A549 (cell line): ENCODE measurements at regions not wholly inside any gene's neighbourhood (a gene's known extent, or its start where the extent isn't known, plus 50 kb on each side); places are given as distances from the start of the nearest gene placed in this dataset.

Experiments used
- ATAC-seq, 2 experiments: fragments of 200-7000 bp in 1 of 2; fragments of >200 bp in 1 of 2; cut with Nextera tagmentation in 1 of 2; cut with Tn5 transposase in 1 of 2; 3 replicates each; pipeline versions ENCODE4 v1.8.0 to v1.9.1; 2018 to 2020; ENCODE audit warnings: mild to moderate bottlenecking in 1 of 2, moderate library complexity in 1 of 2
- CTCF ChIA-PET: fragments of 300-600 bp; sonication (Branson Sonifier 250); formaldehyde crosslinking; extraction: SDS; loops from one replicate; lab custom pipeline; 2021; ENCODE audit warnings: antibody characterized with exemption, inconsistent platforms; lab: Yijun Ruan, JAX
- POLR2A ChIA-PET: fragments of 350-600 bp; formaldehyde crosslinking; extraction: SDS; loops from one replicate; lab custom pipeline; 2021; ENCODE audit warnings: antibody characterized with exemption, inconsistent platforms; lab: Yijun Ruan, JAX
- DNase-seq, 2 experiments: peaks; one replicate each; pipeline versions ENCODE4 v3.0.0 to v3.0.0-alpha.2; 2011 to 2016; ENCODE audit warnings: low read depth in 1 of 2, low spot score in 1 of 2
- FAIRE-seq: peaks from 2 replicates; lab custom pipeline; 2011; peaks lifted over from hg19 to GRCh38; lab: Jason Lieb, UNC
- H3K27ac ChIP-seq, 2 experiments: fragments of >200 bp; sonication (Bioruptor Twin); formaldehyde crosslinking; 3 replicates each; pipeline ENCODE4 v1.5.1; 2016 to 2017
- H3K4me1 ChIP-seq: fragments of >200 bp; sonication (Bioruptor Twin); formaldehyde crosslinking; 3 replicates; pipeline ENCODE4 v1.6.1; 2016
- H3K4me2 ChIP-seq: fragments of >200 bp; sonication (Bioruptor Twin); formaldehyde crosslinking; 3 replicates; pipeline ENCODE4 v1.6.1; 2016
- H3K4me3 ChIP-seq: fragments of >200 bp; sonication (Bioruptor Twin); formaldehyde crosslinking; 3 replicates; pipeline ENCODE4 v1.5.1; 2016
- H3K9me3 ChIP-seq: fragments of >200 bp; sonication (Bioruptor Twin); formaldehyde crosslinking; 3 replicates; pipeline ENCODE4 v1.6.1; 2016
- ATOH8 ChIP-seq: fragments of 250-450 bp; sonication (Bioruptor Pico); IDR thresholded peaks from 2 replicates; pipeline ENCODE4 v1.5.0; 2020; ENCODE audit warnings: low read depth, mild to moderate bottlenecking, moderate library complexity
- CBX2 ChIP-seq: fragments of 200-600 bp; sonication (generic); IDR thresholded peaks from 2 replicates; pipeline ENCODE4 v1.6.1; 2016; ENCODE audit warnings: low read depth, mild to moderate bottlenecking, borderline replicate concordance
- ESRRA ChIP-seq: fragments of 150-350 bp; IDR thresholded peaks from 2 replicates; pipeline ENCODE4 v1.6.1; 2014; ENCODE audit warnings: mild to moderate bottlenecking, low read length, borderline replicate concordance
- FOSL2 ChIP-seq, 2 experiments: fragments of 450-650 bp in 1 of 2; fragments of >200 bp in 1 of 2; sonication (Bioruptor Twin) in 1 of 2; formaldehyde crosslinking; IDR thresholded peaks; 2 replicates each; pipeline versions ENCODE4 v1.5.0 to v1.6.1; 2016 to 2020; ENCODE audit warnings: mild to moderate bottlenecking in 1 of 2, moderate library complexity in 1 of 2
- FOXS1 ChIP-seq: fragments of 250-450 bp; sonication (Bioruptor Pico); IDR thresholded peaks from 2 replicates; pipeline ENCODE4 v1.5.0; 2020; ENCODE audit warnings: mild to moderate bottlenecking, moderate library complexity
- HMGXB4 ChIP-seq: fragments of 250-450 bp; sonication (Bioruptor Pico); IDR thresholded peaks from 2 replicates; pipeline ENCODE4 v1.5.0; 2021; ENCODE audit warnings: mild to moderate bottlenecking, moderate library complexity, borderline replicate concordance
- HOXB13 ChIP-seq: fragments of 250-450 bp; sonication (Bioruptor Pico); IDR thresholded peaks from 2 replicates; pipeline ENCODE4 v1.5.0; 2020; ENCODE audit warnings: low read depth, mild to moderate bottlenecking, moderate library complexity
- HOXB5 ChIP-seq: fragments of 250-450 bp; sonication (Bioruptor Pico); IDR thresholded peaks from 2 replicates; pipeline ENCODE4 v1.5.0; 2020; ENCODE audit warnings: mild to moderate bottlenecking, moderate library complexity
- JUN ChIP-seq, 2 experiments: fragments of >200 bp; sonication (Bioruptor Twin); formaldehyde crosslinking; IDR thresholded peaks; 2 replicates in 1 of 2; 3 replicates in 1 of 2; pipeline ENCODE4 v1.6.1; 2016 to 2017
- MAFK ChIP-seq: fragments of 450-650 bp; IDR thresholded peaks from 2 replicates; pipeline ENCODE4 v1.6.1; 2014; ENCODE audit not compliant: partially characterized antibody
- MYC ChIP-seq: IDR thresholded peaks from 2 replicates; pipeline ENCODE4 v1.6.1; 2012; ENCODE audit warnings: mild to moderate bottlenecking, inconsistent platforms, low read length, improper control_type of control experiment, borderline replicate concordance
- NPAS2 ChIP-seq: fragments of 250-450 bp; sonication (Bioruptor Pico); IDR thresholded peaks from 2 replicates; pipeline ENCODE4 v1.8.0; 2022; ENCODE audit warnings: mild to moderate bottlenecking, moderate library complexity, borderline replicate concordance
- PHF8 ChIP-seq: fragments of 200-600 bp; sonication (generic); IDR thresholded peaks from 2 replicates; pipeline ENCODE4 v1.6.1; 2016; ENCODE audit warnings: low read depth, mild to moderate bottlenecking, antibody characterized with exemption, moderate library complexity, borderline replicate concordance
- RCOR1 ChIP-seq: fragments of 150-350 bp; IDR thresholded peaks from 2 replicates; pipeline ENCODE4 v1.6.1; 2014; ENCODE audit warnings: antibody characterized with exemption, low read length, low read depth
- RNF2 ChIP-seq: fragments of 200-600 bp; sonication (generic); IDR thresholded peaks from 2 replicates; pipeline ENCODE4 v1.6.1; 2016; ENCODE audit warnings: low read depth, mild to moderate bottlenecking, antibody characterized with exemption, moderate library complexity, borderline replicate concordance
- TFCP2L1 ChIP-seq: fragments of 250-450 bp; sonication (Bioruptor Pico); IDR thresholded peaks from 2 replicates; pipeline ENCODE4 v1.5.0; 2021; ENCODE audit warnings: mild to moderate bottlenecking
- ZSCAN20 ChIP-seq: fragments of 250-450 bp; sonication (Bioruptor Pico); IDR thresholded peaks from 2 replicates; pipeline ENCODE4 v1.8.0; 2022; ENCODE audit warnings: mild to moderate bottlenecking, moderate library complexity
- WGBS: methylation state at CpG from one replicate; pipeline ENCODE4 v1.1.6; 2017; ENCODE audit errors: missing lambda C conversion rate; 5-methylcytosine and 5-hydroxymethylcytosine counted together
- TF ChIP-seq, protein P1 (sequence below): IDR thresholded peaks from 2 replicates; pipeline ENCODE4 v1.6.1; 2012

- ATAC-seq: no peak
- no peak for FAIRE-seq
- H3K27ac ChIP-seq: no peak overlapping the region
- WGBS: 32% methylated on average over 5 of the region's 5 CpGs
- no peak overlapping the region for H3K4me2 ChIP-seq
- CTCF ChIA-PET: interaction anchor here (0.6 to 2.4 kb wide), 5 partner anchors 10 to 182 kb away, joined by 4 to 9 read pairs (median 4); no protein-coding TSS in a partner anchor
- DNase-seq: no peak
- POLR2A ChIA-PET: no interaction called here
- H3K4me3 ChIP-seq: no peak overlapping the region
- TF ChIP-seq NPAS2 (CRISPR knock-in tag): no peak
- TF ChIP-seq FOXS1 (CRISPR knock-in tag): no peak
- no peak for TF ChIP-seq RCOR1
- no peak for TF ChIP-seq MYC
- no peak for TF ChIP-seq RNF2
- TF ChIP-seq CBX2: no peak
- no peak for TF ChIP-seq HOXB13 (CRISPR knock-in tag)
- TF ChIP-seq, protein P1, sequence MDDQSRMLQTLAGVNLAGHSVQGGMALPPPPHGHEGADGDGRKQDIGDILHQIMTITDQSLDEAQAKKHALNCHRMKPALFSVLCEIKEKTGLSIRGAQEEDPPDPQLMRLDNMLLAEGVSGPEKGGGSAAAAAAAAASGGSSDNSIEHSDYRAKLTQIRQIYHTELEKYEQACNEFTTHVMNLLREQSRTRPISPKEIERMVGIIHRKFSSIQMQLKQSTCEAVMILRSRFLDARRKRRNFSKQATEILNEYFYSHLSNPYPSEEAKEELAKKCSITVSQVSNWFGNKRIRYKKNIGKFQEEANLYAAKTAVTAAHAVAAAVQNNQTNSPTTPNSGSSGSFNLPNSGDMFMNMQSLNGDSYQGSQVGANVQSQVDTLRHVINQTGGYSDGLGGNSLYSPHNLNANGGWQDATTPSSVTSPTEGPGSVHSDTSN: no peak
- 0 out of 3 replicates have a peak, but pooled peaks cover 2% of the 10 kb centered on the region for H3K9me3 ChIP-seq
- no peaks in the 10 kb centered on the region for H3K4me1 ChIP-seq
These were observed 242.0 kb downstream of the HS3ST3A1 start for GRCh38 chr17:13359774-13360173.

- 63% methylated on average over 1 of the region's 1 CpG for WGBS
- ATAC-seq (no peak), FAIRE-seq (no peak), DNase-seq (no peak)
- Histone ChIP-seq H3K4me3 (no peak overlapping the region), H3K27ac (no peak overlapping the region), H3K4me1 (no peaks in the 10 kb centered on the region), H3K4me2 (no peak overlapping the region), H3K9me3 (0 out of 3 replicates have a peak, but pooled peaks cover 2% of the 10 kb centered on the region)
- ChIA-PET CTCF (interaction anchor here (0.7 kb wide), 1 partner anchor 18 kb away, joined by 4 read pairs; no protein-coding TSS in a partner anchor), POLR2A (no interaction called here)
- TF ChIP-seq CBX2: no peak
- no peak for TF ChIP-seq ESRRA
- TF ChIP-seq PHF8: no peak
- no peak for TF ChIP-seq ZSCAN20
- no peak for TF ChIP-seq MAFK
- TF ChIP-seq HMGXB4 (CRISPR knock-in tag): no peak
- no peak for TF ChIP-seq TFCP2L1 (CRISPR knock-in tag)
- no peak for TF ChIP-seq JUN (IDR thresholded peaks at IDR 0.05)
- TF ChIP-seq ATOH8 (CRISPR knock-in tag): no peak
These were observed 246.7 kb downstream of the HS3ST3A1 start for GRCh38 chr17:13355054-13355453.

DNA sequence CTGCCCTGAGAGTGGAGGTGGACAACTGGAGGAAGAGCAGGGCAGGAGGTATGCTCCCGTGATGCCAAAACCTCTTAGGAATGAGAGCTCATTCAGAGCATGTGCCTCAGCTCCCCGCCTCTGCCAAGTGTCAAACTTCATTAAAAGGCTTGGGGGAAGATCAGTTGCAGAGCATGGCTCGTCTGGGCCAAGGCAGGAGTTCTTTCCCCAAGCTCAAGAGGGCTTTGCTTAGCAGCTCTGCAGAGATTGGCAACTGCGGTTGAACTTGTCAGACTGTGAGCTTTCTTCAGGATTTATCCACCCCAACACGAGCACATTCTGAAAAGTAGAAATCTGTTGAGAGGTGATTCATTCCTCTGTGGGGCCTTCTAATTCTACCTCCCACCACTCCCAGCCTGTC is 248.1 kb downstream of the HS3ST3A1 start:
- H3K4me3 ChIP-seq: no peak overlapping the region
- DNase-seq (no peak), ATAC-seq (no peak), FAIRE-seq (no peak)
- H3K4me1 ChIP-seq: no peaks in the 10 kb centered on the region
- 0 out of 3 replicates have a peak, but pooled peaks cover 3% of the 10 kb centered on the region for H3K9me3 ChIP-seq
- TF ChIP-seq HMGXB4 (CRISPR knock-in tag): no peak
- TF ChIP-seq FOSL2 (IDR thresholded peaks at IDR 0.05): no peak
- TF ChIP-seq FOSL2 (CRISPR knock-in tag; IDR thresholded peaks at IDR 0.05): no peak
- TF ChIP-seq HOXB5: no peak
- 21% methylated on average over 5 of the region's 5 CpGs for WGBS
- POLR2A ChIA-PET: no interaction called here
- H3K4me2 ChIP-seq: no peak overlapping the region
- H3K27ac ChIP-seq: no peak overlapping the region
- CTCF ChIA-PET: interaction anchor here (1.2 to 2.0 kb wide), 3 partner anchors 9 to 947 kb away, joined by 3 to 8 read pairs (median 3); partner anchors contain the start of gene HS3ST3B1
